ENCODE measurements at regions not wholly inside any gene's neighbourhood (a gene's known extent, or its start where the extent isn't known, plus 50 kb on each side); places are given as distances from the start of the nearest gene placed in this dataset.
"Not testable (repeated sequence)": the region's sequence is repeated elsewhere in the genome, so short reads cannot be mapped to it uniquely, and the experiment has no call there.

GRCh38 chr1:196002906-196003305, 605.3 kb downstream of the KCNT2 start:
- Histone ChIP-seq H3K9ac (replicated peaks; ENCODE audit: extremely low read depth, insufficient read depth, low read length) (no peak overlapping the region), H3K36me3 (ENCODE audit: control insufficient read depth in 2 of 2, extremely low read depth in 1 of 2, insufficient read depth in 2 of 2, low read length in 2 of 2) (no peaks in the 10 kb centered on the region), H3K9me3 (replicated peaks; ENCODE audit: control insufficient read depth, insufficient read depth, low read length) (no peaks in the 10 kb centered on the region), H3K4me1 (ENCODE audit: control insufficient read depth, extremely low read depth, insufficient read depth, low read length) (no peaks in the 10 kb centered on the region), H3K27ac (ENCODE audit: insufficient read depth, low read depth, low read length) (no peak overlapping the region), H3K9me1 (replicated peaks; ENCODE audit: control insufficient read depth, extremely low read depth, insufficient read depth, low read length) (no peaks in the 10 kb centered on the region), H4K20me1 (replicated peaks; ENCODE audit: control insufficient read depth, extremely low read depth, insufficient read depth, low read length) (no peaks in the 10 kb centered on the region), H2AFZ (ENCODE audit: low read depth, low read length) (no peak overlapping the region), H3K79me2 (ENCODE audit: control insufficient read depth, insufficient read depth, low read length) (no peaks in the 10 kb centered on the region), H3K4me3 (replicated peaks in 1 of 3; ENCODE audit: insufficient read depth in 1 of 3, low read depth in 1 of 3, low read length in 3 of 3) (no peak overlapping the region), H3K4me2 (ENCODE audit: insufficient read depth, low read length) (no peak overlapping the region), H3K27me3 (ENCODE audit: control insufficient read depth in 2 of 2, insufficient read depth in 2 of 2, low read length in 2 of 2) (no peaks in the 10 kb centered on the region)
- DNase-seq (ENCODE audit: low read depth, low spot score) = no peak
- intact Hi-C loops (cut with micrococcal nuclease) (no loop called here), dilution Hi-C loops (cut with MboI; ENCODE audit: extremely low pct_ligation_motif_present, low sequenced_read_pairs) (no loop called here)
- BruUV-seq (replicated peaks) = no TSS peak
- ChIA-PET POLR2A (no interaction called here), CTCF (interaction anchor here (1.0 kb wide), 1 partner anchor 12 kb away, joined by 3 read pairs; no protein-coding TSS in a partner anchor)
- TF ChIP-seq GATA2 (IDR thresholded peaks at IDR 0.05; ENCODE audit: insufficient read depth, insufficient read length, low read depth, low read length) (no peak), POLR2AphosphoS5 (IDR thresholded peaks at IDR 0.05; ENCODE audit: insufficient read depth, low read depth, low read length) (no peak), JUN (IDR thresholded peaks at IDR 0.05; ENCODE audit: borderline replicate concordance, insufficient read depth, insufficient read length, low read depth) (no peak), MAX (IDR thresholded peaks at IDR 0.05; ENCODE audit: insufficient read depth, insufficient read length) (no peak), POLR2A (IDR thresholded peaks at IDR 0.05; ENCODE audit: low read depth, low read length) (no peak), EZH2 (IDR thresholded peaks at IDR 0.05; ENCODE audit: borderline replicate concordance, low read depth, low read length, severe bottlenecking) (no peak), CTCF (IDR thresholded peaks at IDR 0.05; ENCODE audit: extremely low read depth in 1 of 2, insufficient read depth in 1 of 2, low read depth in 1 of 2, low read length in 2 of 2) (no peak), FOS (IDR thresholded peaks at IDR 0.05; ENCODE audit: borderline replicate concordance, insufficient read depth, low read length) (no peak), MYC (IDR thresholded peaks at IDR 0.05; ENCODE audit: low read depth, low read length) (no peak)
- no peak for FAIRE-seq

GRCh38 chr1:196002296-196002695, 605.9 kb downstream of the KCNT2 start:
- BruUV-seq (replicated peaks); intact Hi-C loops (cut with micrococcal nuclease); DNase-seq (ENCODE audit: low read depth, low spot score); H3K27ac ChIP-seq (ENCODE audit: insufficient read depth, low read depth, low read length); H3K9me3 ChIP-seq (replicated peaks; ENCODE audit: control insufficient read depth, insufficient read depth, low read length); H3K4me3 ChIP-seq (replicated peaks in 1 of 3; ENCODE audit: insufficient read depth in 1 of 3, low read depth in 1 of 3, low read length in 3 of 3); H4K20me1 ChIP-seq (replicated peaks; ENCODE audit: control insufficient read depth, extremely low read depth, insufficient read depth, low read length); FAIRE-seq; H3K4me2 ChIP-seq (ENCODE audit: insufficient read depth, low read length); dilution Hi-C loops (cut with MboI; ENCODE audit: extremely low pct_ligation_motif_present, low sequenced_read_pairs); H3K27me3 ChIP-seq (ENCODE audit: control insufficient read depth in 2 of 2, insufficient read depth in 2 of 2, low read length in 2 of 2); H3K9me1 ChIP-seq (replicated peaks; ENCODE audit: control insufficient read depth, extremely low read depth, insufficient read depth, low read length); CTCF ChIA-PET; POLR2A ChIA-PET; H3K4me1 ChIP-seq (ENCODE audit: control insufficient read depth, extremely low read depth, insufficient read depth, low read length); H3K9ac ChIP-seq (replicated peaks; ENCODE audit: extremely low read depth, insufficient read depth, low read length); H3K36me3 ChIP-seq (ENCODE audit: control insufficient read depth in 2 of 2, extremely low read depth in 1 of 2, insufficient read depth in 2 of 2, low read length in 2 of 2); H3K79me2 ChIP-seq (ENCODE audit: control insufficient read depth, insufficient read depth, low read length); H2AFZ ChIP-seq (ENCODE audit: low read depth, low read length): not testable (repeated sequence)
